Stomach (tissue), 4 donors: ENCODE measurements at regions not wholly inside any gene's neighbourhood (a gene's known extent, or its start where the extent isn't known, plus 50 kb on each side); places are given as distances from the start of the nearest gene placed in this dataset.

Experiments
- CTCF ChIP-seq, 7 experiments: fragments of 450-650 bp in 4 of 7; fragments of 200-600 bp in 3 of 7; sonication (generic) in 3 of 7; IDR thresholded peaks; one replicate each; pipeline ENCODE4 v1.5.1; 2016 to 2019; ENCODE audit warnings: antibody characterized with exemption in 7 of 7, control low read depth in 2 of 7, mild to moderate bottlenecking in 1 of 7
- POLR2A ChIP-seq, 4 donors: fragments of 450-650 bp; IDR thresholded peaks; one replicate each; pipeline ENCODE4 v1.6.1; 2016; ENCODE audit warnings: antibody characterized with exemption in 4 of 4, control low read depth in 2 of 4, mild to moderate bottlenecking in 1 of 4, moderate library complexity in 1 of 4
- POLR2AphosphoS5 ChIP-seq, 3 donors: sonication (generic); formaldehyde crosslinking; IDR thresholded peaks; one replicate each; pipeline ENCODE4 v1.6.1; 2016; ENCODE audit warnings: antibody characterized with exemption in 3 of 3

GRCh38 chr4:41325901-41326300 is 69.2 kb downstream of the UCHL1 start:
- TF ChIP-seq CTCF (IDR thresholded peaks at IDR 0.05), result no peak
- TF ChIP-seq POLR2AphosphoS5 (IDR thresholded peaks at IDR 0.05), result no peak
- TF ChIP-seq POLR2A (IDR thresholded peaks at IDR 0.05), result no peak
